GM20000 (cell line): ENCODE measurements at regions not wholly inside any gene's neighbourhood (a gene's known extent, or its start where the extent isn't known, plus 50 kb on each side); places are given as distances from the start of the nearest gene placed in this dataset.
A peak's percentile ranks its signal among the peaks of the same experiment; 100 is the strongest.

Experiments used
- DNase-seq: peaks from one replicate; pipeline ENCODE4 v3.0.0; 2012; ENCODE audit warnings: low spot score
- CTCF ChIP-seq: IDR thresholded peaks from 2 replicates; pipeline ENCODE4 v1.5.1; 2012; ENCODE audit warnings: mild to moderate bottlenecking, control low read depth; ENCODE audit errors: extremely low read depth, missing control alignments

- TF ChIP-seq CTCF, result no peak
- DNase-seq, result no peak
Observed at GRCh38 chr7:388961-389701, 99.2 kb downstream of the FOXL3 start.

GRCh38 chr7:389911-390601, 100.1 kb downstream of the FOXL3 start:
- DNase-seq, result no peak
- TF ChIP-seq CTCF, result no peak

GRCh38 chr7:390761-391410, 100.9 kb downstream of the FOXL3 start:
- no peak for TF ChIP-seq CTCF
- peak; percentile 27 for DNase-seq

GRCh38 chr7:391411-391951, 101.5 kb downstream of the FOXL3 start:
- no peak for TF ChIP-seq CTCF
- no peak for DNase-seq

GRCh38 chr7:391961-392524, 102.1 kb downstream of the FOXL3 start:
- no peak for DNase-seq
- TF ChIP-seq CTCF, result no peak

GRCh38 chr7:392822-393221, 102.9 kb downstream of the FOXL3 start:
- TF ChIP-seq CTCF, result no peak
- DNase-seq, result no peak

- no peak for DNase-seq
- no peak for TF ChIP-seq CTCF
Observed at GRCh38 chr7:395643-396042, 105.7 kb downstream of the FOXL3 start.
